Psoas muscle (tissue), 7 donors: ENCODE measurements at regions not wholly inside any gene's neighbourhood (a gene's known extent, or its start where the extent isn't known, plus 50 kb on each side); places are given as distances from the start of the nearest gene placed in this dataset.
"Not testable (repeated sequence)": the region's sequence is repeated elsewhere in the genome, so short reads cannot be mapped to it uniquely, and the experiment has no call there.

Experiments
- ATAC-seq, 4 donors: fragments of 200-7000 bp; cut with Tn5 transposase; one replicate each; pipeline ENCODE4 v1.9.1; 2020; ENCODE audit warnings: moderate library complexity in 3 of 4, mild to moderate bottlenecking in 2 of 4
- DNase-seq, 2 donors: peaks; one replicate each; pipeline ENCODE4 v3.0.0-alpha.2; 2020
- H3K27ac ChIP-seq: fragments of 200-600 bp; one replicate; pipeline ENCODE4 v1.8.0; 2022
- H3K27me3 ChIP-seq, 3 donors: fragments of 200-600 bp in 1 of 3; one replicate each; pipeline versions ENCODE4 v1.6.1 to v1.8.0; 2013 to 2022; ENCODE audit warnings: low read length in 2 of 3, mild to moderate bottlenecking in 2 of 3, moderate library complexity in 1 of 3; ENCODE audit not compliant: insufficient read depth in 3 of 3
- H3K36me3 ChIP-seq, 2 donors: fragments of 200-600 bp in 1 of 2; one replicate each; pipeline versions ENCODE4 v1.6.1 to v1.8.0; 2013 to 2022; ENCODE audit warnings: low read depth in 1 of 2, mild to moderate bottlenecking in 1 of 2, moderate library complexity in 1 of 2; ENCODE audit not compliant: insufficient read depth in 1 of 2
- H3K4me1 ChIP-seq: fragments of 200-600 bp; one replicate; pipeline ENCODE4 v1.8.0; 2022
- H3K4me3 ChIP-seq: fragments of 200-600 bp; one replicate; pipeline ENCODE4 v1.8.0; 2022; ENCODE audit warnings: mild to moderate bottlenecking
- H3K9me3 ChIP-seq: fragments of 200-600 bp; one replicate; pipeline ENCODE4 v1.8.0; 2022
- CTCF ChIP-seq: fragments of 200-600 bp; IDR thresholded peaks from one replicate; pipeline ENCODE4 v1.8.0; 2022; ENCODE audit warnings: antibody characterized with exemption
- WGBS, 3 donors: extraction: QIAGEN DNeasy Blood & Tissue Kit; methylation state at CpG; one replicate each; pipeline versions ENCODE4 v1.1.6 to v1.1.7; 2013; 5-methylcytosine and 5-hydroxymethylcytosine counted together
- intact Hi-C, 2 donors: fragments of 100-400 bp; cut with DNase I; formaldehyde crosslinking; loops; one replicate each; pipeline versions ENCODE4 v1.11.0 to v1.14.2; 2022
- donor health status: healthy with polysubstance abuse.
- donor health status: DM: no; HTN: no; CAD: no; lungs with moderate emphysema.
- donor health status: Bipolar disorder and iron deficiency.
- donor health status: healthy.
- donor health status: DM: yes; HTN: yes; CAD: no.
- donor health status: DM: no; HTN: no; CAD: no.
- donor health status: DM: yes; HTN: yes; CAD: no.

DNA sequence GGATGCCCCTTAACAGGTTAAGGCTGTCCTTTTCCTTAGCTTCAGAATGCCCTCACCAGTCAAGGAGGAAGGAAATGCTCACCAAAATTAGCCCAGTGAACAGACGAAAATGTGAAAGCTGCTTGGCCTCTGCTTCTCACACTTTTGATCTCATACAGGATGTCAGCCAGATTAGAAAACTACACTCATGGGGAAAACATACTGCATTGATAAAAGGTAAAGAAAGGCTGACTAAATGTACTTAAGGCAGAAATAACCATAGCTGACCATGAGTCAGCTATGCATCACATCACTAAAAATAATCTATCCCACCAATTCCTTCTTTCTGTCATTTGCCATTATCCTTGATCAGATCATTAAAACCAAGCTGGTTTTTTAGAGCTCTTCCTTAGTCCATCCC lies 198.4 kb upstream of the TENT5A start:
- intact Hi-C loops, result no loop called here
- WGBS, 3 donors, result 12 to 25% (median 22%) methylated on average over 1 of the region's 1 CpG
- Histone ChIP-seq H3K27me3 (no peaks in the 10 kb centered on the region), H3K36me3 (no peaks in the 10 kb centered on the region), H3K4me1 (no peaks in the 10 kb centered on the region), H3K27ac (no peak overlapping the region), H3K4me3 (no peak overlapping the region), H3K9me3 (no peaks in the 10 kb centered on the region)
- DNase-seq, result no peak
- no peak for TF ChIP-seq CTCF
- ATAC-seq, result no peak

DNA sequence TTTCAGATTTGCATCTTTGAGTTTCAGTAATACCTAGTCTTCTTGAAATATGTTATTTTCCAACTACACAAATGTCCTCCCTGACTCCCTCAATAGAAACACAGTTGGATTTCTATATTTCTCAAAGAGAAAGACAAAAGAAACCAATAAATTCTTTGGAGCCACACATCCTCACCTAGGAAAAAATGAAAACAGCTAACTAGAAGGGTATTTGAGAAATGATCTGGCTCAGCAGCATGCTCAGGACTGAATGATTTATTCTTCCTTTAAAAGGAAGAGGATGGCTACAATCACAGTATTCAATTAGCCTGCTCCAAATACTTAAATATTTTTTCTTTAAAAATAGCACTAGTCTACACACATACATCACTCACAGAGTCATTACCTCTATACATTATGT lies 196.4 kb upstream of the TENT5A start:
- Histone ChIP-seq H3K27ac (no peak overlapping the region), H3K4me3 (no peak overlapping the region), H3K4me1 (no peaks in the 10 kb centered on the region), H3K9me3 (no peaks in the 10 kb centered on the region), H3K27me3 (no peaks in the 10 kb centered on the region), H3K36me3 (no peaks in the 10 kb centered on the region)
- no peak for TF ChIP-seq CTCF
- intact Hi-C loops, result no loop called here
- no peak for ATAC-seq
- no peak for DNase-seq

- H3K9me3 ChIP-seq, H3K27ac ChIP-seq, H3K27me3 ChIP-seq, H3K4me1 ChIP-seq, H3K4me3 ChIP-seq, H3K36me3 ChIP-seq, DNase-seq, ATAC-seq, intact Hi-C loops: not testable (repeated sequence)
- 83 to 89% (median 87%) methylated on average over 4 of the region's 4 CpGs for WGBS, 3 donors
These were observed 195.7 kb upstream of the TENT5A start for GRCh38 chr6:81948196-81948595.

GRCh38 chr6:81944661-81945060 lies 192.2 kb upstream of the TENT5A start:
- WGBS, 3 donors, result 89 to 95% (median 92%) methylated on average over 2 of the region's 2 CpGs
- ATAC-seq, result no peak
- Histone ChIP-seq H3K4me1 (no peaks in the 10 kb centered on the region), H3K27ac (no peak overlapping the region), H3K4me3 (no peak overlapping the region), H3K36me3 (no peaks in the 10 kb centered on the region), H3K27me3 (no peaks in the 10 kb centered on the region), H3K9me3 (no peaks in the 10 kb centered on the region)
- no peak for DNase-seq
- intact Hi-C loops, result no loop called here
- no peak for TF ChIP-seq CTCF

GRCh38 chr6:81942842-81943241 lies 190.4 kb upstream of the TENT5A start:
- H3K27ac ChIP-seq, intact Hi-C loops, H3K36me3 ChIP-seq, H3K4me1 ChIP-seq, H3K27me3 ChIP-seq, DNase-seq, H3K4me3 ChIP-seq, ATAC-seq, H3K9me3 ChIP-seq: not testable (repeated sequence)
- 71 to 88% (median 79%) methylated on average over 2 of the region's 3 CpGs for WGBS, 3 donors

DNA sequence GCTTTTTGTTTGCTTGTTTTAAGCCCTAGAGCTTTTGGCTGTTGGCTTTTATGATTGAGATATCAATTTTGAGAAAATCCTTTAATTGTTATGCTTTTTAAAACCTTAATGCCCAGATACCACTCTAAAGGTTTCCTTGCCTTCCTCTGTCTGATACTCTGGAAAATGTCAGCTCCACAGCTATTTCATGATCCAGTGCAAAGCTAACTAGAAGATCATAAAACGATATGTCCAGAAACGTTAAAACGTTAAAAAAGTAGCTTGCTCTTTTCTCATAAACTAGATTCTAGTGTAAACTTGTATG lies 189.5 kb upstream of the TENT5A start:
- WGBS, 3 donors, result 52 to 71% (median 56%) methylated on average over 3 of the region's 3 CpGs

More for the DNA sequence above, 189.5 kb upstream of the TENT5A start:
- Histone ChIP-seq H3K27me3 (no peaks in the 10 kb centered on the region), H3K4me3 (no peak overlapping the region), H3K4me1 (no peaks in the 10 kb centered on the region), H3K27ac (no peak overlapping the region), H3K9me3 (no peaks in the 10 kb centered on the region), H3K36me3 (no peaks in the 10 kb centered on the region)
- no peak for ATAC-seq
- no peak for DNase-seq
- intact Hi-C loops, result no loop called here
- no peak for TF ChIP-seq CTCF
